GM19372 (cell line): ENCODE measurements at regions not wholly inside any gene's neighbourhood (a gene's known extent, or its start where the extent isn't known, plus 50 kb on each side); places are given as distances from the start of the nearest gene placed in this dataset.

Experiments
- ATAC-seq: cut with Tn5 transposase; IDR thresholded peaks from one replicate; pipeline ENCODE4 v1.9.1; 2021; ENCODE audit warnings: mild to moderate bottlenecking, low read depth, moderate library complexity; ENCODE audit not compliant: unreplicated experiment

GRCh38 chr15:47439146-47440111 lies 277.9 kb upstream of the SEMA6D start:
- ATAC-seq: no peak

GRCh38 chr15:47442371-47442770 lies 274.9 kb upstream of the SEMA6D start:
- ATAC-seq: no peak

- ATAC-seq: no peak
Observed at GRCh38 chr15:47443839-47444238, 273.5 kb upstream of the SEMA6D start.

- ATAC-seq: no peak
Observed at GRCh38 chr15:47445723-47446392, 271.4 kb upstream of the SEMA6D start.

GRCh38 chr15:47460795-47461573 lies 256.3 kb upstream of the SEMA6D start:
- ATAC-seq: no peak

- no peak for ATAC-seq
Observed at GRCh38 chr15:47461652-47462141, 255.6 kb upstream of the SEMA6D start.

- no peak for ATAC-seq
Observed at GRCh38 chr15:47466357-47466756, 250.9 kb upstream of the SEMA6D start.

GRCh38 chr15:47470983-47471382 lies 246.3 kb upstream of the SEMA6D start:
- no peak for ATAC-seq

- no peak for ATAC-seq
Observed at GRCh38 chr15:47473106-47473725, 244.1 kb upstream of the SEMA6D start.

- ATAC-seq: no peak
Observed at GRCh38 chr15:47473832-47474231, 243.5 kb upstream of the SEMA6D start.

GRCh38 chr15:47475336-47475735 lies 242.0 kb upstream of the SEMA6D start:
- no peak for ATAC-seq

- no peak for ATAC-seq
Observed at GRCh38 chr15:47477341-47477740, 240.0 kb upstream of the SEMA6D start.

- ATAC-seq: no peak
Observed at GRCh38 chr15:47484059-47484458, 233.2 kb upstream of the SEMA6D start.

- no peak for ATAC-seq
Observed at GRCh38 chr15:47484997-47485396, 232.3 kb upstream of the SEMA6D start.

- ATAC-seq: no peak
Observed at GRCh38 chr15:47485419-47485818, 231.9 kb upstream of the SEMA6D start.

GRCh38 chr15:47486040-47486439 lies 231.3 kb upstream of the SEMA6D start:
- no peak for ATAC-seq

- no peak for ATAC-seq
Observed at GRCh38 chr15:47492195-47492594, 225.1 kb upstream of the SEMA6D start.

- ATAC-seq: no peak
Observed at GRCh38 chr15:47493357-47494247, 223.7 kb upstream of the SEMA6D start.
